TTC549 (cell line): ENCODE measurements at regions not wholly inside any gene's neighbourhood (a gene's known extent, or its start where the extent isn't known, plus 50 kb on each side); places are given as distances from the start of the nearest gene placed in this dataset.

Experiments used
- FAIRE-seq: peaks from 2 replicates; lab custom pipeline; 2012; peaks lifted over from hg19 to GRCh38; lab: Jason Lieb, UNC

DNA sequence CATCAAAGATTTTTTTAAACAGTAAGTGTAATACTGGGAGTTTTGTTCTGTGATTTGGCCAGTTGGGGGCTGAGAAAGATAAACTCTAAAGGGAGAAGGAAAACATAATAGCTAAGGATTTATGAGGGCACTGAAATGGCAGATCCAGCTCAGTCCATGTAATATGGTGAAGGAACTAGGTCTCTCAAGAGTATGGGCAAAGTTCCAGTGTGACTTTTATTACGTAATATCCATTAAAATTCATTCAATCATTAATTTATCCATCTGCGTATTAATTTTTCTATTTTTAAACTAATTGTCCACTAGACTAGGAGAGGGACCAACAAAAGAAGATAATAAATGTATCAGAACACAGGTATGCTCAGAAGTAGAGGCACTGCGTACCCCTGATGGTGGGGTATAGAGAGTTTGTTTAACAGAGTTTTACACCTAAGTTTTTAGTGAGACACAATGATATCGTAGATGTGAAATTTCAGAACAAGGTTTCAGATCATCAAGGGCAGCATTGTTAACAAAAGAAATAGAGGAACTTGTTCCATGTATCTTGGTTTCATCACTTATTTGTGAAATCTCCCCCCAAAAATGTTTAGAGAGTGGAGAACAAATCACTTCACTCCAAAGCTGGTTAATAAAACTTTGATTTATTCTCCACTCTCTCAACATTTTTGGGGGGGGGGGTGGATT, 351.1 kb downstream of the GRXCR1 start:
- FAIRE-seq = no peak

DNA sequence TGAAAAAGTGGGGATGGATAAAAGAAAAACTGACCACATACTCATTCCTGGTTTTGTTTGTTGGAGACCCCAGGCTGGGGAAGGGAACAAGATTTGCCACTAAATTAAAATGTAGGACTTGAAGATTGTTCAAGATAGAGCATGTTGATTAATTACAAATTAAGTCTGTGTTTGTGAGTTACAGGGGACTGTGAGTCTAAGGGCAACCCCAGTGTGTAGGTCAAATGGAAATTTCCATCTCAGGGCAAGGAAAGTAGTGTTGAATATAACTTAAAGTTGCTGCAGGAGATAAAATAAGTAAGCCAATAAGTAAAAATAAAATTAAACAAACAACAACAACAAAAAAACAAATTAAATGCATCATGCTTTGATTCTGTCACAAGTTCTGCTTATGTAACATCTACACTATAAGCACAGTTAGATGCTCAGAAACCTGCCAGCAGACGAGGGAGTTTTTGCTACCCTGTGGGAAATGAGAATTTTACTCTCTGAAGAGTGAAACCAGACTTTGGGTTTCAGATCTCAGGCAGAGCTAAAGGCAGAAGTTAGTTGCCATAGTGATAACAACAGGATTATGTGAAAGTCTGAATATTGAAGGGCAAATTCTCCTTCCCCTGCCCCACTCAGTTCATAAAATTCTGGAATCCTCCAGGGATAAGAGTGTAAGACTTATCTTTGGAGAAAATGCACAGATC, 352.3 kb downstream of the GRXCR1 start:
- no peak for FAIRE-seq

DNA sequence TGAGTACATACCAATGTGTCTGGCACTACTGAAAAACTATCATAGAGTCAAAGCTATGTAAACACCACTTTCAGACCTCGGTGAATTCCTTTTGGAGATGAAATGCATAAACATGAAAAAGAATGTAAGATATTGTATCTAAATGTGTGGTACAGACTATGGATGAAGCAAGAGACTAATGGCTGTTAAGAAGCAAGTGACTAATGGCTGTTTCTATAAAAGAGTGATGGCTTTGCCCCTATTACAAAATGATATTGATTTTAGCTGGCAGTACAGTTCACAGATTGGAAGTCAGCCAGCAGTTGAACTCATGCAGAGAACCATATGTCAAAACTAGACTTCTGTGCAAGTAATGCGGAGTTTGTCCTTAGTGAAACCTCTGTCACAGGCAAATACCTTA, 359.3 kb downstream of the GRXCR1 start:
- no peak for FAIRE-seq

DNA sequence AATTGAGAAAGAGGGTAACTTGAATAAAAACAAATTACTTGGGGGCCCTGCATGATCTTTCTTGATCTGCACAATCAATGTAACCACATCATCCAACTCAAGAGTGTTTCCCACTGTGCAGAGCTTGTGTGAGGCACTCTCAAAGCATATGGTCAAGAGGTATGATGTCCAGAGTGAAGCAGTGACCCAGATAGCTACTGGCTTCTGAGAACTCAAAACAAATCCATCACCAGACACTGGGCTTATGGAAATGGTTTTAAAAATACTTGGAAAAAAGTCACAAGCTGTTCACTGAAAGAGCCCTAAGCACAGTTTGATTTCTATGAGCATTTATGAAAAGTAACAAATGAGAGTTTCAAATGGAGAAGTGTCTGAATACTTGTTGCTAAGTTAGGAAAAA, 361.0 kb downstream of the GRXCR1 start:
- no peak for FAIRE-seq

DNA sequence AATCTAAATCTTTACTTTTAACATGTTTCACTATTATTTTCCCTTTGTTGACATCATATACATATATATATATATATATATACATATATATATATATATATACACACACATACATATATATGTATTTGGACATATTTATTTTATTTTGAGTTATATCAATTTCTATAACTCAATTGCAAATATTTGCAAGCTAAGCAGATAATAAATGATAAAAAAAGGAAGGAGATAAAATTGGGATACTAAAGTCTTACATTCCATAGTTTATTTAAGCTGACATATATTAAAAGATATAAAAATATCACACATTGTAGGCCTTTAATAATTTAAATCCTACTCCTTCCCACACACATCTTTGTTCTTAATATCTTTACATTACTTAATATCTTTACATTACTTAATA, 372.2 kb downstream of the GRXCR1 start:
- no peak for FAIRE-seq

DNA sequence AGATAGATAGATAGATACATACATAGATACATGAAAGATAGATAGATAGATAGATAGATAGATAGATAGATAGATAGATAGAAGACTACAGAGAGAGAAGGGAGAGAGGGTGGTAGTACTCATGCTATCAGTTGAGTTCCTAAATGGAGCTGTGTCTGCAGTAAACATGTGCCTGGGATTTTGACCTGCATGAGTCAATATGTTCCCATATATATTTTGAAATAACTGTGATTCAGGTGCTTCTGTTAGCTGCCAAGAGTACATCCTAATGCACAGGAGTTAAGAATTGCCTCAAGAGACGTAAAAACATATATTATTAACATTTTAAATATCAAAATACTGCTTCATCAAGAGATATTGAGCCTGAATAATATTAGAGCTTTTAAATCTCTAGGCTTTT, 379.4 kb downstream of the GRXCR1 start:
- FAIRE-seq = no peak

DNA sequence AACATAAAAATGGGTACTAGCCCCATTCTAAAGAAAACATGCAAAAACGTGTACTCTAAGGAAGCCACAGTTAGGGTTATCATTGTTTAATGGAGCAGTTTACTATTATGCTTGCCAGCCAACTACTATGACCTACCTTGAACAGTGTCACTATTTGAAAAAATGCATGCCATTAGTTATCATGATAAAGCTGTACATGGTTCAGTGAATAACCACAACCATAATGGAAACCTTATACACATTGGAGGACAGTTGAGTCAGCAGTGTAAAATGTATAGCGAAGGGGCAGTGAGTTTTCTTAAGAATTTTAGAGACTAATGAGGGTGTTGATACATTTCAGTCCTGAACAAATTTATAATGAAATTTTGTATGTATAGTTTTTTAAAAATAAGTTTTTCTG, 381.9 kb downstream of the GRXCR1 start:
- FAIRE-seq = no peak

DNA sequence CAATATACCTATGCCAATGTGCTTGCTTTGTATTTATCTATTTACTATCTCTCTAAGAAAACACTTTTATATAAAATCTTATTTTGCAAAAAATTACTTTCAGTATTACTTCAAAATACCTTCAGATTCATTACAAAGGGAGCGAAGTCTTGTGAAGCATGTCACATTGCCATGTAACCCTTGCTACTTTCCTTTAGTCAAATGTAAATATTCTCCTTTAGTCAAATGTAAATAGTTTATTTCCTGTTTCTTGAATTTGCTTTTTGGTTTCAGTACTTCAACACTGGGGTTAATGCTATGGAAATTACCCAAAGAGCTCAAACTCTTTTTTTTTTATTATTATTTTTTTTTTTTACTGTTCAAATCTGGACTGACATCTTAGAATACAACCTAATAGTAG, 383.3 kb downstream of the GRXCR1 start:
- FAIRE-seq = no peak

DNA sequence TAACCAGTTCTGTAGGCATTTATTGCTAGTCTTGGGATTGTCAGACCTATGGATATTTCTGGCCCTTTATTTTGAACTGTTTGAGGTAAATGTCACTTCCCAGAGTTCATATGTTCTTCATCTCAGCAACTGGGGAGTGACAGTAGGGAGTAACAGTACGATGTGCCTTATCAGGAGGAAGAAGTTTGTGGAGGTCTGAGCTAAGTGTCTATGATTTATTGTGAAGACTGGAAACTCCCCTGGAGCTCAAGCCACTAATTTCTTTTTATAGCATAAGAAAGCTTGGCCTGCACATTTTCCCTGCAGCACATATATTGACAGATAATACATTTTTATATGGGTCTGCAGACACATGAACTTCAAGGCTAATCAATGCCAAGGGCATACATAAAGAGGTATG, 383.8 kb downstream of the GRXCR1 start:
- no peak for FAIRE-seq

DNA sequence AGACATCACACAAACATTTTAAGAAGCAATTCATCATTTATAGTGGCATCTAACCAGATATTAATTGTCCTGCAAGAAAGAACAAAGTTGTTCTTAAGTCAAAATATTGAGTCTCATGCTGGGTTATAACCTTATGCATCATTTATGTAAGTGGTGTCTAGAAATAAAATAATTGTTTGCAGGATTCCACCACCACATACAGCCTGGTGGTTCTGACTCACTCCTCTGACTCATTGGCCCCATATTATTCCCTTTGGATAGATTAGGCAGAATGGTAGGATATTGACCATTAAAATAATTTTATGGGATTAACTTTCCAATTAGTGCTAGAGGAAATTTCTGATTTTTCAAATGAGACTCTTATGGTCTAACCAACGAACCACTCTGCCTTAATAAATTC, 384.5 kb downstream of the GRXCR1 start:
- no peak for FAIRE-seq

DNA sequence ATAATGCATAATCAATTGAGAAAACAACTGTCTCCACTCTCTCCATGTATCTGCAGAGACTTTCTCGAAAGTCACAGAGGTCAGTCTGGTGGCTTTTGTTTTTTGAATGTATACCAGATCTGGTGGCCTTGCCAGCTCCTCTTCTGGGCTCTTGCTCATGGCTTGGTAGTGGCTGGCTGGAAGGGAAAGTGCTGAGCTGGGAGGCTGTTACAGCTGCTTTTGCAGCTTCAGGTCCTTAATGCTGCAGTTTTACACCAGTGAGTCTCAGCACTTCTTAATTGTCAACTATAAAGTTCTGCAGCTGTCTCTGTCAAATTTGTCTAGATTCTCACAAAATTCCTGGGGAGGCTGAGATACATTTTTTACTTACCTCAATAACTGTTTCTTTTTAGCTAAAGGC, 390.0 kb downstream of the GRXCR1 start:
- no peak for FAIRE-seq

DNA sequence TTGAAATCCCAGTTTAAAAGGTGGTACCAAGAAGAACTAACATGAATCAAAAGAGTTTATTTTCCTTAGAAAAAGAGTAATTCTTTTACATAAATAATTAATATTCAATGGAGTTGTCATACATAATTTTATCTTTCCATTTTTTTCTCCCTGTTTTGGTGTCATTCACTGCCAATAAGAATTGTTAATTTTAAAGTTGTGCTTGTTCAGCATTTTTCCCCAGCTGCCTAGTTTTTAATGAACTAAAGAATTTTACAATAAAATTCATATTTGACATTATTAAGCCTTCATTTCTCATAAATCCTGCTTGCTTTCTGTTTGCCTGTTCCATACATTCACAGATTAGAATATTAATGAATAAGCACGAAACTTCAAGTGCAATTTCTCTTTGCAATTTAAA, 393.6 kb downstream of the GRXCR1 start:
- no peak for FAIRE-seq

DNA sequence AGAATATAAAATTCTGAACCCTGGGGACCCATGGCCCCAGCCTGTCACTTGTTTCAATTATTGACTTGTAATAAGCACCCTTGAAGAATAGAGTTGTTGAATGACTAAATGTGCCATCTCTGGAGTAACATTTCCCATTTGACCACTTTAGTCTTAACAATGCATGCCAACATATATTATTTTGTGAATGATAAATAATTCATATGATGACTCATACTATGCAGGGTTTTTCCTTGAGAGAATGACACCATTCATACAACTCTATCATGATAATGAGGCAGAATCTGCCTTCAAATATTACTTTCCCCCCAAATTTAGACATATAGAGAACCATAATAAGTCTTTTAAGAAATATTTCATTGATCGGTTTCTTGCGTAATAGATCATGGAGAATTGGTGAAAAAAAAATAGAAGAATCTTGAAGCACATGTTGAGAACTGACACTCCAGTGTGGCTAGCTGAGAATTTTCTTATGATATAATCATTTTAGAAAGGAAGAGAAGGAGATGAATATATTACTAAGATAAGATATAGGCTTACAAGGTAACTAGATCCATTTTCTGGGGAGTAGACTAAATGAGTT, 404.5 kb downstream of the GRXCR1 start:
- FAIRE-seq = no peak

DNA sequence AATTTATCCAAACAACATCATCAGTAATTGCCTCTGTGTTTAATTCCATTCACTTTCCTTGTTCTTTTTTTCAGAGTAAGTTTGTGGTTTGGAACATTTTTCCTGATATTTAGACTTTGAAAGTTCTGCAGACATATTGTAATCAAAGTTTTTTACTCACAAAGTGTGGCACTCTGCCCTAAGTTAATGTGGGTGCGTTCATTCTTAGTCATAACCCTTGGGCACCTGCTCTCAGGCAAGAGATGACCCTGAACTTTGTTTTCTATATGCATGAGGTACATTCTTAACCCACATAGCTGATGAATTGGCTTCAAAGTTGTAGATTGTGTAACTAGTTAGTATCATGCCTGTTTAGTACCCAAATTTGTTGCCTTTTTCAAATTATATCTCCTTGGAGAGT, 424.3 kb downstream of the GRXCR1 start:
- FAIRE-seq = no peak

DNA sequence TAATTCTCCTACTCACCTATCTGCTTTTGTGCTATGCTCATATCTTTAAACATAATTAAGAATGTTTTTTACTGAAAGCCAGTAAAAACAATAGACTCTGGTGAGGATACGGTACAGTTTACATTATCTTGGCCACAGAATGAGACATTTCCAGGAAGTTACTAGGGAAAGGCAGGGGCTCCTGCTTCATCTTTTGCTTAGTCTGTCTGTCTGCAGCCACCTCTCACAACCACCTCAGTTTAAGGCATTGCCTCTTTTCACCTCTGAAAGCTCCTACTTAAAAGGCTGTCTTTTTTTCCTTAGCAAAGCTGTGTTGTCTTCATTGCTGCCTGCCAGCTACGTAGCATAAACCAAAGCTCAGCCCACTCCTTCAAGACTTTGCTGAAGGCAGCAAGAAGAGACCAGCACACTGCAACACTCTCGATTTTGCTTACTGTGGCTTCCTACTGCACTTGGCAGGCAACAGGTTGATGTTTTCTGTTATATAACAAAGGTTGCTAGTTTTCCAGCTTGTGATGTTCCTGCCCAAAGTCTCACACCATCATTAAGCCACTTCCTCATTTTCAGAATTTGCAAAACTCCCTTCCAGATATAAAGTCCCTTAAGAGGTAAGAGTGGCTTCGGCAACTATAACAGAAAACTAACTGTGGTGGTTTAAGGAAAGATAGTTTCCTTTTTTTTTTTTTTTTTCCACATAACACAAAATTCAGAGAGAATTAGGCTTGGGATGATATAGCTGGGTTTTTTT, 432.9 kb downstream of the GRXCR1 start:
- no peak for FAIRE-seq

DNA sequence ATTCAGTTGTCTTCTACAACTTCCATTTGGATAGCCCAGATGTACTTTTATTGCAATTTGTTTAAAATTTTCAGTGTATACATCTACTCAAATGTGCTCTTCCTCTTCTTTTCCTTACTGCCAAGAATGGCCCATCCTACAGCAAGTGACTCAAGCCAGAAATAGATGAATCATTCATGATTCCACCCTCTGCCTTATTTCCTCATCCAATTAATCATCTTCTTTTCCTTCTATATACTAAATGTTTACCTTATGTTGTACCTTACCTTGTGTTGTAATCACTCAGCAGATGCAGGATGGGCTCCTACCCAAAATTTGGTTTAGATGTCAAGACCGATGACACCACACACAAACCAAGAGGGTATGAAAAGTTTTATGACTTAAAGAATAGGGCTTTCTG, 437.8 kb downstream of the GRXCR1 start:
- FAIRE-seq = no peak

DNA sequence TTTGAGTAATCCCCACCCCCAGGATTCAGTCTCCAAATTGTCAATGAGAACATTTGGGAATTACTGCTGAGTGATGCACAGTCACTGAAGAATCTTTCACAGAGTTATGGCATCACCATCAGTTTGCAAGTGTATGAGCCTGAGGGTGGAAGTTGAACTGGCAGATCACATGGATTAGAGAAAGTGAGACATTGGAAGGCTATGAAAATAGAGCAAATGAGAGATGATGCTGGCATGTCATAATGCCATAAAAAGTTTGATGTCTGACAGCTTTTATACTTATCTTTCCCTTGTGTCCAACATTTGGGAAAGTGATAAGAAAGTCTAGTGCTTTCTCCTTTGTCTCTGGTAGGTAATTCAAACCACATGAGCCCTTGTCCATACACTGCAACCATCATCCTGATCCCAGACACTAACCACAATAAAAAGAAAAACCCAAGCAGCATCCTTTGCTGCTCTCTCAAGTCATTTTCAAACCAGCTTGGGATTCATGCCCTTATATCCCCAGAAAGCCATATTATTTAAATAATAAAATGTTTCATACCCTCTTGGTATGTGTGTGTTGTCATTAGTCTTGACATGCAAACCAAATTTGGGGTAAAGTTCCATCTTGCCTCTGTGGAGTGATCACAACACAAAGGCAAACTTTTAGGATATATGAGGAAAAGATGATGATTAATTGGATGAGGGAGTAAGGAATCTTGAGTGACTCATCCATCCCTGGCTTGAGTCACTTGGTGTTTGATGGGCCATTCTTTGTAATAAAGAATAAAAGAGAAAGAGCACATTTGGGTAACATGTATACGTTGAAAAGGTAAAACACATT, 438.9 kb downstream of the GRXCR1 start:
- no peak for FAIRE-seq

DNA sequence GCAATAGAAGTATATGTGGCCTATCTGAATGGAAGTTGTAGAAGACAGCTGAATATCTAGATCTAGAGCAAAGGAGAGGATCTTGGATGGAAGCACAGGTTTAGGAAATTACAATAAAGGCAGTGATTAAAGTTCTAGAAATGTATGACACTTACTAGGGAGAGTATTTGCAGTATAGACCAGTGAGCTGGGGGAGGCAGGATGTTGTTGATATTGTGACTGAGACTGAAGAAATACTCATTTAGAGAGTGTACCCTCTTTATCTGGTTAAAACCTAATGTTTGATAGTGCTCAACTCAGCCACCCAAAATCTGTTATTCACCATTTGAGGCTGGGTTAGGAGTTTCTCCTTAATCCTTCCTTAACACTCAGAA, 439.5 kb downstream of the GRXCR1 start:
- FAIRE-seq = no peak

DNA sequence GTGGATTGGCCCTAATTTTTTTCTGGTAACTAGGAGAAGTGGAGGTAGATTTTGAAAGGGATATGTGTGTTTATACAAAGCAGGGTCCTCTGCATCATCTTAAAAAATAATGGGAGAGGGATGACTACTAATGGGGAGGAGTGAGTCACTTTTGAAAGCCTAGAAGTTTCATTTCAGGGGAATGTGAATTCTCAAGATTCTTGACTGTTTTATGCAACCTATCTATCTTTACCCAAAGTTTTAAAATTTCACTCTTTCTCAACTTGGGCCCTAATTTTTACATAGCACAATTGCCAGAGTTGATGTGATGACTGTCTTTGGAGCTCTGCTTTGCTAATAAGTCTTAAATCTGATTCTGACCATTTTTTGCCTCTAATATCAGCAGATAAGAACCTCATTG, 445.2 kb downstream of the GRXCR1 start:
- no peak for FAIRE-seq

DNA sequence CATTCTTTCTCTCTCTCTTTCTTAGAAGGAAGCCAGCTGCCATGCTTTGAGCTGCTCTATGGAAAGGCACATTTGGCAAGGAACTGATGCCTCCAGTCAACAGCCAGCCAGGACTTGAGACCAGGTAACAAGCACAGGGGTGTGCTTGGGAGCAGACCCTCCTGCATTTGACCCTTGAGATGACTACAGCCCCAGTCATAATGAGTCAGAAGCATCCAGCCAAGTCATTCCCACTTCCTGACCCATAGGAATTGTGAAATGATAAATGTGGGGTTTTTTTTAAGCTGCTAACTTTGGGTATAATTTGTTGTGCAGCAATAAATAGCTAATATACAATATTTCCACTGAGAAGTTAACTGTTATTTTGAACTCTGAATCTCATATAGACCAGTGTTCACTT, 446.9 kb downstream of the GRXCR1 start:
- FAIRE-seq = no peak

DNA sequence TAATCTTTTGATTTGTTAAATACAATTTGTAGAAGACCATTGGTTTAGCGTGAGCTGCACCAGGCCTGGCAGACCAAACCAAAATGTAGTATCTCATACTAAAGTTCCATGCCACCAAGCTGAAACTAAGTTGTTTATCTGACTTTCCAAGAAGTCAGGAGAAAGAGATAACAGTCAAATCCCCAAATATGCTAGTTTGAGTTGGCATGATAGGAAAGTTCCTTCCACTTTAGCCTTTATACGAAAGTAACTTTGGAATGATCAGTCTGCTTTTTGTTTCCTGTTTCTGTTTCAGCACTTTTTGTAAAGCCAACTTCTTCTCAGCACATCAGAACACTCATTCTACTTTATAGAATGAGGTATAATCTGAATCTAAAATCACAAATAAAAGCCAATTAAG, 449.2 kb downstream of the GRXCR1 start:
- no peak for FAIRE-seq

DNA sequence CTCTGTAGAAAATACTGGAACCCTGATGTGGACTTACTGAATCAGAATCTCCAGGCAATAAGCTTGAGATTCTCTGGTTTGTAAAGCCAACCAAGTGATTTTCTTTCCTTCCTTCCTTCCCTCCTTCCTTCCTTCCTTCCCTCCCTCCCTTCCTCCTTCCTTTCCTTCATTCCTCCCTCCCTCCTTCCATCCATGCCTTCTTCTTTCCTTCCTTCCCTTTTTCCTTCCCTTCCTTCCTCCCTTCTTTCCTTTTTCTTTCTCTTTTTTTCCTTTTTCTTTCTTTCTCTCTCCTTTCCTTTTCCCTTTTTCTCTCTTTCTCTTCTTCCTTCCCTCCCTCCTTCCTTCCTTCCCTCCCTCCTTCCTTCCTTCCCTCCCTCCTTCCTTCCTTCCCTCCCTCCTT, 450.8 kb downstream of the GRXCR1 start:
- FAIRE-seq = no peak
